ENCODE measurements at regions not wholly inside any gene's neighbourhood (a gene's known extent, or its start where the extent isn't known, plus 50 kb on each side); places are given as distances from the start of the nearest gene placed in this dataset.
"Not testable (repeated sequence)": the region's sequence is repeated elsewhere in the genome, so short reads cannot be mapped to it uniquely, and the experiment has no call there.

DNA sequence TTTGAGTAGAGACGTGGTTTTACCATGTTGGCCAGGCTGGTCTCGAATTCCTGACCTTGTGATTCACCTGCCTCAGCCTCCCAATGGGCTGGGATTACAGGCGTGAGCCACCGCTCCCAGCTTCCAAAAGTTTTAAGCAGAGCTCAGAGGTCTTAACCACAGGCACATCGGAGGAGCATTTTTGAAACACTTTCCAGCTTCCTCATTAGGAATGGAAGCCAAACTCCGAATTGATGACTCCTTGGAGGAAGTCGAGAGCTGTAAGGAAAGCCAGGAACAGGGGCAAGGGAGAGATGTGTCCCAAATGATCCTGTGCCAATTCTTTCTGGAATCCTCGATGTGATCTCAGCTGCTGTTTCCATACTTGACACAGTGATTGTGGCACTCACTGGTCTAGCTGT lies 56.2 kb upstream of the CCZ1B start:
- DNase-seq (ENCODE audit: low read depth), result not testable (repeated sequence)

- DNase-seq (ENCODE audit: low read depth), result not testable (repeated sequence)
These were observed 57.7 kb upstream of the CCZ1B start for GRCh38 chr7:6883756-6884155.

DNA sequence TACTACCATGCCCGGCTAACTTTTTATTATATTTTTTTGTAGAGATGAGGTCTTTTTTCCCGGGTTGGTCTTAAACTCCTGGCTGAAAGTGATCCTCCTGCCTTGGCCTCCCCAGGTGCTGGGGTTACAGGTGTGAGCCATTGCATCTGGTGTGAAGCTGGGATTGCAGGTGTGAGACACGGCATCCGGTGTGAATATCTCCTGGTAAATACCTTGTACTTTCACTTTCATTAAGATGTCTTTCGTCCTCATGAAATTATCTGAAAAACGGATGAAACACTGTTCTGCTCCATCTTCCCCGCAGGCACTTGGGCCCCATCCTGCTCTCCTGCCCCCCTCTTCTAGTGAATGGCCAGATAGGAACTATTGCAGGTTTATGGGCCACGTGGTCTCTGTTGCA lies 60.1 kb upstream of the CCZ1B start:
- no peak for DNase-seq (ENCODE audit: low read depth)

GRCh38 chr7:6888267-6889045 lies 62.4 kb upstream of the CCZ1B start:
- DNase-seq (ENCODE audit: low read depth), result not testable (repeated sequence)

- DNase-seq (ENCODE audit: low read depth), result no peak
These were observed 63.3 kb upstream of the CCZ1B start for GRCh38 chr7:6889252-6889812.

DNA sequence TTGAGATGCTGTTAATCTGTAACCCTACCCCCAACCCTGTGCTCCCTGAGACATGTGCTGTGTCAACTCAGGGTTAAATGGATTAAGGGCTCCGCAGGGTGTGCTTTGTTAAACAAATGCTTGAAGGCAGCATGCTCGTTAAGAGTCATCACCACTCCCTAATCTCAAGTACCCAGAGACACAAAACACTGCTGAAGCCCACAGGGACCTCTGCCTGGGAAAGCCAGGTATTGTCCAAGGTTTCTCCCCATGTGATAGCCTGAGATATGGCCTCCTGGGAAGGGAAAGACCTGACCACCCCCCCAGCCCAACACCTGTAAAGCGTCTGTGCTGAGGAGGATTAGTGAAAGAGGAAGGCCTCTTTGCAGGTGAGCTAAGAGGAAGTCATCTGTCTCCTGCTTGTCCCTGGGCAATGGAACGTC lies 76.0 kb upstream of the CCZ1B start:
- not testable (repeated sequence) for DNase-seq (ENCODE audit: low read depth)

DNA sequence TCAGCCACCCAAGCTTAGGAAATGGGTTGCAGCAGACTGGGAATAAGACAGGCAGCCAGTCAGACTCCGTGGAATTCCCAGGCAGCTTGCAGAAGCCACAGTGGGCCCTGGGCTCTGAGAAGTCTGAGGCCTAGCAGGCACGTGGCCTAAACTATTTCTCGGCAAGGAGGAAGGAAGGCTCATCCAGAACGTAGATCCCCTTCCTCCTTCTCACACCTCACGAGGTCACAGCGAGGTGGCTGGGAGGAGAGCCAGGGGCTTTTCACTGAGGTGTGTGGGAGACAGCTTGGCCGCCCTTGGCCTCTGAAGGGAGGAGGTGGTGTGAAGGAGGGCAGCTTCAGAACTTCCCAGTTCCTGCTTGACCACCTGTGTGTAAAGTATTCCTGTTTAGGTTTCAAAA lies 77.2 kb upstream of the CCZ1B start:
- not testable (repeated sequence) for DNase-seq (ENCODE audit: low read depth)

GRCh38 chr7:6903792-6904191 lies 77.7 kb upstream of the CCZ1B start:
- not testable (repeated sequence) for DNase-seq (ENCODE audit: low read depth)

GRCh38 chr7:6917258-6917657 lies 91.2 kb upstream of the CCZ1B start:
- DNase-seq (ENCODE audit: low read depth), result no peak

DNA sequence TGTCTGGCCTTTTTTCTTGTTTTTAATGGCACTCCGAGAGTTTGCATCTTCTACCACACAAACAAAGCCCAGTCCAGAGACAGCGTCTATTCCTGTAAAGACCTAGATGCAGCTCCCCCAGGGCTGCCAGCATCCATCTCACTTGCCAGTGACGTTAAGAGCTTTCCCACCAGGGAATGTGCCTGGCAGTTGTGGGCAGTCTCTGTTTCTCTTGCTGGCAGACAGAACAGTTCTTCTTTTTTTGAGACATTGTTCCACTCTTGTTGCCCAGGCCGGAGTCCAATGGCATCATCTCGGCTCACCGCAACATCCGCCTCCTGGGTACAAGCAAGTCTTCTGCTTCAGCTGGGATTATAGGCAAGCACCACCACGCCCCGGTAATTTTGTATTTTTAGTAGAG lies 93.1 kb upstream of the CCZ1B start:
- not testable (repeated sequence) for DNase-seq (ENCODE audit: low read depth)

DNA sequence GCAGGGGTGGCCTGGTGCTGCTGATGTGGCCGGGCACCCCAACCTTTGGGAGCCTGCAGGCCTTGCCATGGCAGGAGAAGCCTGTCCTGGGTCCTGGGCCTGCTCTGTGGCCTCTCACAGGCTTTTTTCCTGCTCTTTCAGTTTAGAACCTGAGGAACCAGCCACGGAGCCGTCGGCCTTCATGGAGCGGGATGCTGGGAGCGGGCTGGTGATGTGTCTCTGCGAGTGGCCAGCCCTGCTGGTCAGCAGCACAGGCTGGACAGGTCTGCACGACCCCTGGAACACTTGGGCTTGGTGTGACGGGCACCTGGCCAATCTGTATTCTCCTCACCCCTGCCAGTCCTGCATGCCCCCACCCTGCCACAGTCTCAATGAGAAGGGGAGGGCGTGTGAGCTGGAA lies 98.4 kb upstream of the CCZ1B start:
- not testable (repeated sequence) for DNase-seq (ENCODE audit: low read depth)

GRCh38 chr7:6926193-6927174 lies 100.4 kb upstream of the CCZ1B start:
- not testable (repeated sequence) for DNase-seq (ENCODE audit: low read depth)

GRCh38 chr7:6927643-6928042 lies 101.6 kb upstream of the CCZ1B start:
- DNase-seq (ENCODE audit: low read depth), result not testable (repeated sequence)

- DNase-seq (ENCODE audit: low read depth), result not testable (repeated sequence)
These were observed 103.5 kb upstream of the CCZ1B start for GRCh38 chr7:6929588-6929987.

DNA sequence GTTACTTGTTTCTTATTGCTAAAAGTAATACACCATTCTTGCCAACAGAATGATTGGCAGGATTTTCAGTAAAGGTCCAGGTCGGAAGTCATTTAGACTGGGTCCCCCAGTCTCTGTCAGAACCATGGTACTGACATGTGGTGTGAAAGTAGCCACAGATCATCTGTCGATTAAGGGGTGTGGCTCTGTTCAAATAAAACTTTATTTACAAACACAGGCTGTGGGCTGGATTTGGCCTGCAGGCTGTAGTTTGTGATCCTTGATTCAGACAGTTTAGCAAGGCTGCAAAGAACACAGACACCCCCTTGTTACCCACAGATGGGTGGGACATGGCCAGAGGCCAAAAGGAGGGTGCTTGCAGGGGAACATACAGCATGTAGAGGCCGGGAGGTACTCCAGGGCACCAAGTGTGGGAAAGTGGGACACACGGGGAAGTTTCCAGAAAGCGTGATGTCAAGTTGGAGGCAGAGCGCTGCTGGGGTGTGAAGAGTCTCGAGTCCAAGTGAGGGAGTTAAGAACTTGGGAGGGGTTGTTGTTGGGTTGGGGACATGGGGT lies 104.1 kb upstream of the CCZ1B start:
- not testable (repeated sequence) for DNase-seq (ENCODE audit: low read depth)

- DNase-seq (ENCODE audit: low read depth), result not testable (repeated sequence)
These were observed 104.7 kb upstream of the CCZ1B start for GRCh38 chr7:6930787-6931186.

GRCh38 chr7:6931456-6931855 lies 105.4 kb upstream of the CCZ1B start:
- DNase-seq (ENCODE audit: low read depth), result not testable (repeated sequence)

DNA sequence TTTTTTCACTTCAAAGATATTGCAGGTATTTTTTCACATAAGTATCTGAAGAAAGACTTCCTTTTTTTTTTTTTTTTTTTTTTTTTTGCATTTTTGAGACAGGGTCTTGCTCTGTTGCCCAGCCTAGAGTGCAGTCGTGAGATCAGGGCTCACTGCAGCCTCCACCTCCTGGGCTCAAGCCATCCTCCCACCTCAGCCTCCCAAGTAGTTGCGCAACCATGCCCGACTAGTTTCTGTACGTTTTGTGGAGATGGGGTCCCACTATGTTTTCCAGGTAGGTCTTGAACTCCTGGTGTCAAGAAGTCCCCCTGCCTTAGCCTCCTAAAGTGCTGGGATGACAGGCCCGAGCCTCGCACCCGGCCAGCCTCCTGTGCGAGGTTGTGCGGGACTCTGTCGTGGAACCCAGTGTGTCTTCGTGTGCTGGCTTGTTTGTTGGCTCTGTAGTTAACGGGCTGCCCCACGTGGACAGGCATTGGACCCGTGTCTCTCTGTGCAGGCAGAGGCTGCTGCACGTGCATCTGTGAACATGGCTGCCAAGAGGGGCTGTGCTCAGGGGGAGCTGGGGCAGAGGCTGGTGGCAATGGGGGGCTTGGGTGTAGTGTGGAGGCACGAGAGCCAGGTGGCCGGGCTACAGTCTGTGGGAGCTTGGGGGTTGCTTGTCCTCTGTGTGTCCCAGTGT lies 108.0 kb upstream of the CCZ1B start:
- DNase-seq (ENCODE audit: low read depth), result not testable (repeated sequence)

DNA sequence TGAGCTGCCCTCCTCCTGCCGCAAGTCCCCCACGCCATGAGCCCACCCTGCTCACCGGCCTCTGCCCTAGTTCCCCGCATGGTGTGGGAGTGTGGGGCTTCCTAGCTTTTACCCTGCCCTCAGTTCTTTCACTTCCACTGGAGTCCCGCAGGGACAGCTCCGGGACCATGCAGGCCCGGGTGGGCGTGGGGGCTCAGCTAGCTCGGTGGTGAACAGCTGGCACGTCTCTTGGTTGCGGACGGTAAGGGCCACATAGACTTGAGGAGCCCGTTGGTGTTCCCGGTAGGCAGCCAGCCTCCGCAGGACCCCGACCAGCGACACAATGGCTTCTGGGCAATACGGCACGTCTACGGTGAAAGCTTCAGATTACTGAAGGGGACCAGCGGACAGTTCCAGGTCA lies 108.9 kb upstream of the CCZ1B start:
- DNase-seq (ENCODE audit: low read depth), result no peak

GRCh38 chr7:6936626-6937025 lies 110.6 kb upstream of the CCZ1B start:
- not testable (repeated sequence) for DNase-seq (ENCODE audit: low read depth)

DNA sequence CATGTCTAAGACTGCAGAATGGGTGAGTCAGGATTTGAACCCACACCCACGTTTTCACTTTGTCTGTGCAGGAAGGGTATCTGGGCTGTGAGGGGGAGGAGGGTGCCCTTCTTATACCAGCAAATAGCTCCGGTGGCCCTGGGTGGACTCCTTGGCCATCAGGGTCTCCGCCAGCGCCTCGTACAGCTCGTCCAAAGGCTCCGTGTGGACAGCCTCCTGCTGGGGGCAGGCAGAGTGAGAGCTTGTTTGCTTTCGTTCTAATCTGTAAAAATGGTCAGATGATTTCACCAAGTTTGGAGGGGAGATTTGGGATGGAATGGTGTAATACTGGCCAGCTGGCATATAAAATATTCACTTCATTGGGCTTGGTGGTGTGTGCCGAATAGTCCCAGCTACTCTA lies 111.7 kb upstream of the CCZ1B start:
- not testable (repeated sequence) for DNase-seq (ENCODE audit: low read depth)

All from forelimb muscle (tissue), 1 donor.